GM18517 (cell line): ENCODE measurements at regions not wholly inside any gene's neighbourhood (a gene's known extent, or its start where the extent isn't known, plus 50 kb on each side); places are given as distances from the start of the nearest gene placed in this dataset.
"Not testable (repeated sequence)": the region's sequence is repeated elsewhere in the genome, so short reads cannot be mapped to it uniquely, and the experiment has no call there.

Experiments
- ATAC-seq: cut with Tn5 transposase; IDR thresholded peaks from one replicate; pipeline ENCODE4 v1.9.1; 2021; ENCODE audit warnings: mild to moderate bottlenecking, moderate library complexity; ENCODE audit not compliant: unreplicated experiment

DNA sequence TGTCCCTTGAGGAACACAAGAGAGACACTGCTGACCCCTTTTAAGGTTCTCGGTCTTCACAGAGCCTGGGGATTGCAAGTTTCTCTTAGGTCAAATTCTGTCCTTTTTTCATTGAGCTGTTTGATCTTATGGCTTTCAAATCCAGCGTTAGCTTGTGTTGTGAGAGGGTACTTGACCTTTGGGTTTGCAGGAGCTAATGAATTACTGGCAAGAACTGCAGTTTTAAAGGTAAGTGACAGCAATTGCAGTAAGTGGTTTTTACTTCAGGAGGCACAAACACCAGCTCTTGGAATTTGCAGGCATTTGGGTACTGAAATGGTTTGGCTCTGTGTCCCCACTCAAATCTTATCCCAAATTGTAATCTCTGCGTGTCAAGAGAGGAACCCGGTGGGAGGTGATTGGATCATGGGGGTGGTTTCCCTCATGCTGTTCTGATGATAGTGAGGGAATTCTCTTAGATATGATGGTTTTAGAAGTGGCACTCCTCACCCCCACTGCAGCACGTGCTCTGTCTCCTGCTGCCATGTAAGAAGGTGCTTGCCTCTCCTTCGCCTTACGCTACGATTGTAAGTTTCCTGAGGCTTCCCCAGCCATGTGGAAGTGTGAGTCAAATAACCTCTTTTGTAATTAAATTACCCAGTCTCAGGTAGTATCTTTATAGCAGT lies 134.5 kb upstream of the LYPLAL1 start:
- no peak for ATAC-seq

DNA sequence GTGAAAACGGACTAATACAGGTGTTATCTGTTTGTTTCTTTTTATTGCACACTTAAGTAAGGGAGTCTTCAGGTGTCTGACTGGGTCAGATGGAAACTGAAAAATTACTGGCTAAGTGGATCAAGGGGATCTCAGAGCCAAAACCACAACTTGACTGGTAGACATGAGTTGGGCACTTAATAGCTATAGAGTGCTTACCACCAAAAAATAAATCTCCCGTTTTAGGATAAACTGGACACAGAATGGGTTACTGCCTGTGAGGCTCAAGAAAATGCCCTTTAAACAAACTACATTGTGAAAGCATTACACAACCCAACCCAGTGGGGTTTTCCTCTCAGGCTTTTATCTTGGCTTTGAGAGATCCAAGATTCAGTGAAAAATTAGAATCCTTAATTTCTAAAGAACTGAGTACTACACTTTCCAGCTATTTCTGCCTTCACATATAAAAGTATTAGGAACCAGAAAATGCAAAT lies 134.0 kb upstream of the LYPLAL1 start:
- ATAC-seq: no peak

DNA sequence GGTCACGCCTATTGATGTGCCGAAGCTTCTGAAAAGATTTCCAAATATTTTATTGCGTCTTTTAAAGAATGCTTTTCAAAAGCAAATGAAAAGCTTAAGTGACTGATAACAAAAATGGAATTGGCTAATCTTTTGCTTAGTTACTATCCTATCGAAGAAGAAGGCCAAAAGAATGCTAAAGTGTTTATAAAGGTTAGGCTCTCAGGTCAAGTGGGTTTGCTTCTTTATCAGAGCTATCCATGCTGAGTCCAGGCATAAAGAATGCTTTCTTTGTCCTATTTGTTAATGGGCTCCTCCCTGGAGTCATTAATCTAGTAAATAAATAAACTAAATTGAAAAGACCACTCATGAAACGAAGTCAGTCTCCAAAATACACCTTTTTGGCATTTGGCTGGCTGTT lies 133.4 kb upstream of the LYPLAL1 start:
- ATAC-seq: no peak

DNA sequence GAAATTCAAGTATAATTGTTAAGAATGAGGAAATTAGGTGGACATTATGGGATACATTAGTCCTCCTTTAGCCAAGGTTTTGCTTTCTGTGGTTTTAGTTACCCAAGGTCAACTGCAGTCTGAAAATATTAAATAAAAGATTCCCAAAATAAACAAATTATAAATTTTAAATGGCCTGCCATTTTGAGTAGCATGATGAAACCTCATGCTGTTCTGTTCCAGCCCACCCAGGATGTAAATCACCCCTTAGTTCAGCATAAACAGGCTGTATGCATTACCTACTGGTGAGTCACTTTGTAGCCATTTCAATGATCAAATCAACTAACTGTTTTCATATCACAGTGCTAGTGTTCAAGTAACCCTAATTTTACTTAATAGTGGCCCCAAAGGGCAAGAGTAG lies 132.5 kb upstream of the LYPLAL1 start:
- ATAC-seq: no peak

DNA sequence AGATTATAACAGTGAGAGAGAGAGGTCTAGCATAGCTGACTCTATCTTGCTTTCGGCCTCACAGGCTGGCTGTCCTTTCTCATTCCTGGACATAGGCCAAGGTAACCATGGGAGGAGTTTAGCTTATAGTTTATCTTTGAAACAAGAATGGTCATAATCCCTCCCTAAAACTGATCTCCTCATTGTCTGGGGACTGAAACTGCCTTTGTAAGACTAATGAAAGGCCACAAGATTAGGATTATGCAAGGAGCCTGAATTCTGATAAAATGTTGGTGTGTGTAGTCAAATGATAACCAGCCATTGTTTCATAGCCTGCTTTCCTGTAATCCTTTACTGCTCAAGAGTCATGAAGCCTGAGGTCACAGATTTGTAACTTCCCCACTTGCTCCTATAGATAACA lies 131.9 kb upstream of the LYPLAL1 start:
- ATAC-seq: no peak

DNA sequence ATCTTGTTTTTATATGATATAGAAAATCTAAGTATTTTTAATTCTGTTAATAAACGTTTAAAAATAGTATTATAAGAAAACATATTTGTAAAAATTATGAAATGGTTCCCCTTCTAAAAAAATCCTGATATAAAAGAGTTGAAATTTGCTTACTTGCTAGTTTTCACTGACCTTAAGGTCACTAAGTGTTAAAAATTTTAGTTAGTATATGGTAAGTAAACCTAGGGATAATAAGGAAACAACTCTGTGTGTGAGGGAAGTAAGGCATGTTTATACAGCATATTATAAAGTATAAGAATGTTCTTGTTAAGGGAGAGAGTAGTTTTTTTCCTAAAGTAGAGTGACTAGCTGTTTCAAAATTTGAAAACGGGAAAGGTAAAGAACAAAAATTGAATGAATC lies 130.9 kb upstream of the LYPLAL1 start:
- no peak for ATAC-seq

DNA sequence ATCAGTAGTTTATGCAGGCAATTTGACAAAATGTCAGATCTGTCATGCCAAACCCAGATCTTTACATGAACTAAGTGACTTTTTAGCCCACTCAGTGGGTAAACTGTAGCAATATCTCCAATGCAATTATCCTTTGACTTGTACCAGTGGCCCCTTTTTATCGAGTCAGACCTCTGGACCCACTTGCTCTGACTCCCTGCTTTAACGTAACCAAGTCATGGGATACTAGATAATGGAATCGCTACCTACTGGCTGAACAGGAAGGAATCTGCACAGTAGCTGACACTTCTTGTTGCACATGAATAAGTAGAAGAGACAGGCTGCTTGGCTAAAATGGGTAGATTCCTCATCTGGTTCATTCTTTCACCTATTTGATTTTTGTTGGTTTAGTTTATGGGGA lies 128.4 kb upstream of the LYPLAL1 start:
- no peak for ATAC-seq

DNA sequence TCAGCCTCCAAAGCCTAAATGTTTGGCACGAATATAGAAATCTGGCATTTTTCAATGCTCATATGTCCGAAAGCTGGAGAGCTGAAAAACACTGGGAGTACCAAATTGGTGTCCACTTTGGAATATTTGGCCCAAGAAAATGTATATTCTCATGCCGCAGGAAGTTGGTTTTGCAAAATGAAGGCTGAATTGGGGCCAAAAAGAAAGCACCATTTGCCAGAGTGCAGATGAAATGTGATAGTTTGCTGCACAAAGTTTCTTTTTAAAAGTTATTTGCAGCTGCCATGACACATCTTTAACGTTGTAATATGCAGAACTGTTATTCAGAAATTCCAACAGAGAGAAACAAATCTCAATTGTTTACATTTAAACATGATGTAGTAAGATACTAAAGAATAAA lies 124.2 kb upstream of the LYPLAL1 start:
- ATAC-seq: no peak

DNA sequence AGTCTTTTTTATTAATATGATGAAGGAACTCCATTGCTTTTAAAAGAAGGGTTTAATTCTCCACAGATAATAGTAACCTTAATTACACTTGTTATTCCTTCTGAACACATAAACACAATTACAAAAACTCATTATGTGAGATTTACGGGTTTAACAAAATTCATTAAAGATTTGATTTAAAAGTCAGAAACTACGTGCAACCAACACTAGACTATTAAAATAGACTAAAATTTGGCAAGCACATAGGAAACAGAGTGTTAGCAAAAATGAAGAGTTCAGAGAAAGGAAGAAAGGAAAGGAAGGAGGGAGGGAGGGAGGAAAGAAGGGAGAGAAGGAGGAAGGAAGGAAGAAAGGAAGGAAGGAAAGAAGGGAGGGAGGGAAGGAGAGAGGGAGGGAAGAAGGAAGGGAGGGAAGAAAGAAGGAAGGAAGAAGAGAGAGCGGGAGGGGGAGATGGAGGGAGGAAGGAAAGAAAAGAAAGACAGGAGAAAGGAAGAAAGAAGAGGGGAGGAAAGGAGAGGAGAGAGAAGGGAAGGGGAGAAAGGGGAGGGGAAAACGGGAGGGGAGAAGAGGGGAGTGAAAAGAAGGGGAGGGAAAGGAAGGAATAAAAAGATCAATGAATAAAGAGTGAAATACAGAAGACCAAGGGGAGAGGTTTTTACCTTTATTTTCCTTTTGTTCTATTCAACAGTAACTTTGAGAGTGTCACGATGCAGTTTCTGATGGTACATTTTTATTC lies 123.4 kb upstream of the LYPLAL1 start:
- no peak for ATAC-seq

DNA sequence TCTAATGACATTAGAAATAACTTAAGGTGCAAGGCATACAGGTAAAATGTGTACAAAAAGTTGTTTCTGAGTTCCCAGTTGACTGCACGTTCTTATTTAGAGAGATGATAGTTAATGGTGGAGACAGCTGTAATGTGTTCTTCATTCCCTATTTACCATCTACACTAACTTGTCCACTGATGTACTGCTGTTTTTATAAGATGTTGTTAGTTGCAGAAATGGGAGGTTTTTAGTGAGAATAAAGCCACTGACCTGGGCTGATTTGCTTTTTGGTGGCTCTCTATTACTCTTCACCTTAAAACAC lies 122.9 kb upstream of the LYPLAL1 start:
- ATAC-seq: no peak

DNA sequence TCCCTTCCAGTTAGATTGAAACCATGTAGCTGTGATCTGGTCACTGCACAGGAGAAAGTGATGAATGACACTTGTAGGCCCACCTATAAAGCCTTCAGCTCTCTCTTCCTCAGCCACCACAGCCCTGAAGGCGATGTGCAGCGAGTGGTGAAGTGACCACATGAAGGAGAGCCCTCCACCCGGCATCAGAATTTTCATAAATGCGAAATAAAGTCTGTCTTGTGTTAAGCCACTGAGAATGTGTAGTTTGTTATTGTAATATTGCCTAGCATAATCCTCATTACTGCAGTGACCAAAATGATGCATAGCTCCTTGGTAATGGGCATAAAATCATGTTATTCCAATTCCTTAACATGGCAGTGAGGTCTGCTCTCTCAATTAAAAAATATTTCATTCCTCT lies 122.1 kb upstream of the LYPLAL1 start:
- ATAC-seq: no peak

DNA sequence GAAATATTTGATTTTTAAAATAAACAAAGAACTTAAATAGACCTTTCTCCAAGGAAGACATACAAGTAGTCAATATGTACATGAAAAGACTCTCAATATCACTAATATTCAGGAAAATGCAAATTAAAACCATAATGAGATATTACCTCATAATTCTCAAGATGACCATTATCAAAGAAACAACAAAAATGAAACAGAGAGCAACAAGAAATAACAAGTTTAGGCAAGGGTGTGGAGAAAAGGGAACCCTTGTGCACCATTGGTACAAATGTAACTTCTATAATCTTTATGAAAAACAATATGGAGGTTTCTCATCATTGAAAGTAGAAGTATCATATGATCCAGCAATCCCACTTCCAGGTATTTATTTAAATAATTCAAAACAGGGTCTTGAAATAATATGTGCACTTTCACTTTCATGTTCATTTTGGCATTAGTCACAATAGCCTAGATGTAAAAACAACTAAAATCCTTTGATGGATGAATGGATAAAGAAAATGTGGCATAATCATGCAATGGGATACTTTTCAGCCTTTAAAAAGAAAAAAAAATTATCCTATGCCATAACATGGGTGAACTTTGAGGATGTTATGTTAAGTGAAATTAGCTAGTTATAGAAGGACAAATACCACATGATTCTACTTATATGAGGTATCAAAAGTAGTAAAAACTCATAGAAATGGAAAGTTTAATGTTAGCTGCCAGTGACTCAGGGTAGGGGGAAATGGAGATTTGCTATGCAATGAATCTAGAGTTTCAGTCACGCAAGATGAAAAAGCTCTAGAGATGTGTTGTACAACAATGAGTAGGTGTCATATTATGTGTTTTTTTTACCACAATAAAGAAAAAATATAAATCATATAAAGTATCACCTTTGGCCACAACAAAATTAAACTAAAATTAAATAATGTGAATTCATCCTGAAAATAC lies 114.5 kb upstream of the LYPLAL1 start:
- no peak for ATAC-seq

DNA sequence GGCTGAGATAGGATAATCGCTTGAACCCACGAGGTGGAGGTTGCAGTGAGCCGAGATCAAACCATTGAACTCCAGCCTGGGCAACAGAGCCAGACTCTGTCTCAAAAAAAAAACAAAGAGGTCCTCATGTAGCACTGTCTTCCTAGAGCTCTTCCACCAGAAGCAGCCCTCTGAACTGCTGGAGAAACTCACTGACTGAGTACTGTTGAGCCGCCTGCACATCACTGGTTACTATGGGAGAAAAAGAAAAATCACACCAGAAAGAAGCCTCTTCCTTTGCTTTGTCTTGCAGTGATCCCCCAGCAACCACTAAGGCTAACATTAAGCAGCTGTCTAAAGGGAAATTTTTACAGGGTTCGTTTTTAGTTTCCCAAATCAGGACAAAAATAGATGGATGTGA lies 112.9 kb upstream of the LYPLAL1 start:
- ATAC-seq: no peak

DNA sequence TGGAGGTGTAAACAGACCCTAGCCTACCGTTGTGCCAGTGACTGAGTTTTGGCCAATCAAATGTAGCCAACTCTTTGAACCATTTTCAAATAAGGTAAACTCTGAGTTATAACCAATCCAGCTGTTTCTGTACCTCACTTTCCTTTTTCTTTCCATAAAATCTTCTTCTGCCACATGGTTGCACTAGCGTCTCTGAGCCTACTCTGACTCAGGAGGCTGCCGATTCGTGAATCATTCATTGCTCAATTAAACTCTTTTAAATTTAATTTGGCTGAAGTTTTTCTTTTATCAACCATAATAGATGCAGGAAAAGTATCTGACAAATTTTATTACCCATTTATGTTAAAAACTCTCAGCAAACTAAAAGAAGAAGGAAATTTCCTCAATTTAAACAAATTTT lies 111.5 kb upstream of the LYPLAL1 start:
- ATAC-seq: no peak

DNA sequence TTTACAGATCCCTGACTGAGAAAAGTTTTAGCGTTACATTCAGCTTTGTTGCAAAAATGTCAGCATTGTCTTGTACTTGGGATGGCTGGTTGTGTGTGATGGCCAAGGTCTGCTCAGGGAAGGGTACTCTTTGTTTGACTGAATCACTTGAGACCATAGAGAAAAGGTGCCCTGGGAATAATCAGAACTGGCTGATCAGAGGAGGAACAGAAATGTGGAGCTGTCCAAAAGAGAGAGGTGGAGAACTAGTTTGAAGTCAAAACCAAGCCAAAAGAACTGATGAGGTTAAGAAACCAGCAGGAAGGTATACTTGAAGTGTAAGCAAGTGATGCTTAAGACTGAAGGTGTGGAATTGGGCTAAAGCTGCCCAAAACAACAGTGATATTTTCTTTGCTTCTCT lies 107.6 kb upstream of the LYPLAL1 start:
- ATAC-seq: no peak

DNA sequence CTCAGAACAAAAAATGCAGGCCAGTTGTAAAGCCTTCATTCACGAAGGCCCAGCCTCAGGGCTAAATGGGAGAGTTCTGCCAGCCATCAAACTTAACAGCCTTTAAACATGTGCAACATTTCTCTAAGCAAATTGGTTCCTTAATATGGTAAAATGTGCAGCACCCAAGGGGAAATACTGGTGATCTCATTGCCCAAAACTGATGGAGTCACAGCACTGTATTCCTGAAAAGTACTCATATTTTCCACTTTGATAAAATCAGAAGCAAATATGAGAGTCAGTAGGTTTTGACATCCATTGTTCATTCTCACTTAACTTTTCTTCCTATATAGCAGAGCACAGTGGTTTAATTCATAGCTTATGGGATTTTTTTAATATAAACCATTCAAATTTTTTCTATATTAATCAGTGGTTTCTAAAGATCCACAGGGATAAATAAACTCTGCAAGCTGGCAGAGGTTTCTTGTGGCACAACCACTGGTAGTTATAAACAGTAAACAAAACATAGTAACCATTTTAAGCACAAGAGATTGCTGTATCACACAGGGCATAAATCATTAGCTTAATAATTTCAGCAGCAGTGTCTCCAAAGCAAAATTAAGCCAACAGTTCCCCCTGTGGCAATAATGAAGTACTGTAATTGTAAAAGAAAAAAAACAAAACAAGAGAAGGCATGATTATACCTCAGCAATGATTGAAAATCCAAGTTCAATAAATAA lies 106.9 kb upstream of the LYPLAL1 start:
- ATAC-seq: peak; percentile 55

DNA sequence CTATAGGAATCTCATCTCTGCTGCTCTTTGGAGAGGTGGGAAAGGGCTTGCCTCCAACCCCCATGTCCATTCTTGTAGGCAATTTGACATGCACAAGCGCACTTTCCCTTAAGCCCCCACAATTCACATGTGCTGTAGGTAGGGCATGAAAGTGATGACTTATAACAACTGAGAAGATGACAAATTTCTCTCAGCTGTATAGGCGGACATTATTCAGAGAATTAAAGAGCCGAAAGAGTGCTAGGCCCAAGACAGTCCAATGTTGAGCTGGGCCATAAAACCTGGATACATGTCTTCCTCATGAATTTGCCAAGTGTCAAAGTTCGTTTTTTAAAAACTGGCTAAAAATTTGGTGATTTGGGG lies 106.3 kb upstream of the LYPLAL1 start:
- peak; percentile 33 for ATAC-seq

DNA sequence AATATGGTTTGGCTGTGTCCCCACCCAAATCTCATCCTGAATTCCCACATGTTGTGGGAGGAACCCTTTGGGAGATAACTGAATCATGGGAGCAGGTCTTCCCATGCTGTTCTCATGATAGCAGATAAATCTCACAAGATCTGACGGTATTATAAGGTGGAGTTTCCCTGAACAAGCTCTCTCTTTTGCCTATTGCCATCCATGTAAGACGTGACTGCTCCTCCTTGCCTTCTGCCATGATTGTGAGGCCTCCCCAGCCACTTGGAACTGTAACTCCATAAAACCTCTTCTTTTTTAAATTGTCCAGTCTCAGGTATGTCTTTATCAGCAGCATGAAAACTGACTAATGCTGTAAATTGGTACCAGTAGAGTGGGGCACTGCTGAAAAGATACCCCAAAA lies 103.3 kb upstream of the LYPLAL1 start:
- ATAC-seq: not testable (repeated sequence)

DNA sequence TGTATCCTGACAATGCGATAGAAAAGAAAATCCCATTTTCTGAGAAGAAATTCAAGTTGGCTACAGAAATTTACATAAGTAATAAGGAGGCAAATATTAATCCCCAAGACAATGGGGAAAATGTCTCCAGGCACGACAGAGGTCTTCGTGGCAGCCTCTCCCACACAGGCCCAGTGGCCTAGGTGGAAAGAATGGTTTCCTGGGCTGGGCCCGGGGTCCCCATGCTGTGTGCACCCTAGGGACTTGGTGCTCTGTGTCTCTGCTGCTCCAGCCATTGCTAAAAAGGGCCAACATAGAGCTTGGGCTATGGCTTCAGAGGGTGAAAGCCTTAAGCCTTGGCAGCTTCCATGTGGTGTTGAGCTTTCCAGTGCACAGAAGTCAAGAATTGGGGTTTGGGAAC lies 102.5 kb upstream of the LYPLAL1 start:
- no peak for ATAC-seq

DNA sequence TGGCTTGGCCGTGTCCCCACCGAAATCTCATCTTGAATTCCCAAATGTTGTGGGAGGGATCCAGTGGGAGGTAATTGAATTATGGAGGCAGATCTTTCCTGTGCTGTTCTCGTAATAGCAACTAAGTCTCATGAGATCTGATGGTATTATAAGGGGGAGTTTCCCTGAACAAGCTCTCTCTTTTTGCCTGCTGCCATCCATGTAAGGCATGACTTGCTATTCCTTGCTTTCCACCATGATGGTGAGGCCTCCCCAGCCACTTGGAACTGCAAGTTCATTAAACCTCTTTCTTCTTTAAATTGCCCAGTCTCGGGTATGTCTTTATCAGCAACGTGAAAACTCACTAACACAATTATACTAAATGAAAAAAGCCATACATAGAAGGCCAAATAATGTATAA lies 101.3 kb upstream of the LYPLAL1 start:
- ATAC-seq: no peak

DNA sequence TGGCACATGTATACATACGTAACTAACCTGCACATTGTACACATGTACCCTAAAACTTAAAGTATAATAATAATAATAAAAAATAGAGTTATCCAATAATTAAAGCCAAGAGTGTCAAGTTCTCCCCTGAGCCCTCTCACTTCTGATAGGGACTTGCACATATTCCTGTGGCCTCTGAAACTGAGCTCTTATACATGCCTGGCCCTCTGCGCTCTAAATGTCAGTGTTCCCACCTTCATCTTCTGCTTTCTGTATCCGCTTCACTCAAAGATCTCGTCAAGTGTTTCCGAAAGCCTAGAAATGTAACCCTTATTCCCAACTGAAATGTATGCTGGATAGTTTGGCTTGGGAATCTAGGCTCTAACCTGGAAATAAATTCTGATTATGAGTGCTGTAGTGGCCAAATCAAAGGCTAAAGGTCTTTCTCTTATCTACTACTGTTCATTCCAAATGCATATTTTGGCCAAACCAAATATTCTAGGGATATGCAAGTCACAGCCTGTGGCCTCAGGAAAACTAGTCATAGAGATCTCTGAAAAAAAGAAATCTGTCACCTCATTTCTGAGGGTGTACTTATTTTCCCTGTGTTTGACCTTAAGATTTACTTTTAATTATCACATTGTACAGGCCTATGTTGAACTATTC lies 99.5 kb upstream of the LYPLAL1 start:
- no peak for ATAC-seq
